ENCODE measurements at regions not wholly inside any gene's neighbourhood (a gene's known extent, or its start where the extent isn't known, plus 50 kb on each side); places are given as distances from the start of the nearest gene placed in this dataset.

GRCh38 chr7:79646278-79646677 is 192.8 kb upstream of the MAGI2 start:
- TF ChIP-seq CTCF (IDR thresholded peaks at IDR 0.05; ENCODE audit: low read depth, low read length) (no peak), POLR2A (IDR thresholded peaks at IDR 0.05; ENCODE audit: extremely low read depth, insufficient read length) (no peak), MAX (IDR thresholded peaks at IDR 0.05; ENCODE audit: low read depth, low read length) (no peak), MYC (IDR thresholded peaks at IDR 0.05; ENCODE audit: low read depth, low read length) (no peak)

Measured in NB4 (cell line).